ENCODE measurements at regions not wholly inside any gene's neighbourhood (a gene's known extent, or its start where the extent isn't known, plus 50 kb on each side); places are given as distances from the start of the nearest gene placed in this dataset.

- Histone ChIP-seq H4K5ac (ENCODE audit: low read depth, low read length) (peak overlapping the region; percentile 39; the same call in 1 of the 2 replicates), H3K4me3 (ENCODE audit: insufficient read depth, low read depth, low read length) (no peak overlapping the region), H3K14ac (replicated peaks; ENCODE audit: low read depth, low read length) (peak overlapping the region; percentile 80), H3K79me1 (ENCODE audit: low read depth in 1 of 2, low read length in 2 of 2) (no peaks in the 10 kb centered on the region), H2AFZ (replicated peaks; ENCODE audit: low read length, poor library complexity) (peak overlapping the region; percentile 53), H3K9ac (ENCODE audit: low read depth, low read length) (no peak overlapping the region), H3K18ac (ENCODE audit: low read depth, low read length) (peak overlapping the region; percentile 25; the same call in 1 of the 2 replicates), H2AK5ac (ENCODE audit: low read depth, low read length) (peak overlapping the region; percentile 20), H2AK9ac (replicated peaks; ENCODE audit: low read depth, low read length, poor library complexity) (peak overlapping the region; percentile 1), H2BK15ac (ENCODE audit: low read depth, low read length) (peak overlapping the region; percentile 6; the same call in 2 of the 3 replicates), H3K27me3 (ENCODE audit: control insufficient read depth, insufficient read depth, low read length) (no peaks in the 10 kb centered on the region), H2BK120ac (ENCODE audit: low read depth, low read length) (peak overlapping the region; percentile 60), H3K4ac (ENCODE audit: low read depth, low read length) (peak overlapping the region; percentile 17), H4K20me1 (ENCODE audit: insufficient read depth, low read length) (no peaks in the 10 kb centered on the region), H3K4me2 (ENCODE audit: low read depth, low read length) (no peak overlapping the region), H4K8ac (ENCODE audit: low read depth in 2 of 2, low read length in 2 of 2) (peak overlapping the region; percentile 20 to 35; a peak in 1 of 4 replicates), H2BK20ac (ENCODE audit: low read depth, low read length) (peak overlapping the region; percentile 76), H4K91ac (ENCODE audit: insufficient read depth, low read depth, low read length) (peak overlapping the region; percentile 63; the same call in 1 of the 2 replicates), H3K23ac (ENCODE audit: low read depth, low read length) (no peak overlapping the region), H3K56ac (ENCODE audit: extremely low read depth, insufficient read depth, low read length) (no peak overlapping the region), H3K36me3 (ENCODE audit: control insufficient read depth, insufficient read depth, low read length) (no peaks in the 10 kb centered on the region), H3K4me1 (ENCODE audit: control insufficient read depth, insufficient read depth, low read length) (peaks cover 9% of the 10 kb centered on the region; the same call in 1 of the 2 replicates), H3K9me1 (ENCODE audit: insufficient read depth, low read length) (peaks cover 13% of the 10 kb centered on the region), H3K9me3 (ENCODE audit: control insufficient read depth, insufficient read depth, low read length) (no peaks in the 10 kb centered on the region), H3K27ac (ENCODE audit: insufficient read depth, low read length) (no peak overlapping the region; the same call in 1 of the 2 replicates), H2BK5ac (ENCODE audit: low read depth, low read length, poor library complexity, severe bottlenecking) (peak overlapping the region; percentile 24)
- ChIA-PET POLR2A (ENCODE audit: unreplicated experiment) (no interaction called here), CTCF (no interaction called here)
- BruUV-seq (replicated peaks) = no TSS peak
- TF ChIP-seq ELK1 (IDR thresholded peaks at IDR 0.05; ENCODE audit: borderline replicate concordance, low read depth, low read length) (no peak), MAZ (IDR thresholded peaks at IDR 0.05; ENCODE audit: borderline replicate concordance, low read depth, low read length) (no peak), POLR2A (IDR thresholded peaks at IDR 0.05; ENCODE audit: low read depth, low read length) (no peak), FOS (IDR thresholded peaks at IDR 0.05; ENCODE audit: low read depth, low read length) (no peak), CEBPB (IDR thresholded peaks at IDR 0.05; ENCODE audit: low read depth, low read length) (no peak), MXI1 (IDR thresholded peaks at IDR 0.05; ENCODE audit: borderline replicate concordance, low read depth, low read length) (no peak), MAFK (IDR thresholded peaks at IDR 0.05; ENCODE audit: low read depth, low read length) (no peak), RAD21 (IDR thresholded peaks at IDR 0.05; ENCODE audit: low read length) (no peak), RCOR1 (IDR thresholded peaks at IDR 0.05; ENCODE audit: insufficient replicate concordance, low read length) (no peak), CHD1 (IDR thresholded peaks at IDR 0.05; ENCODE audit: low read depth, low read length) (no peak), SMC3 (IDR thresholded peaks at IDR 0.05; ENCODE audit: low read depth, low read length) (no peak), RFX5 (IDR thresholded peaks at IDR 0.05; ENCODE audit: low read depth, low read length) (no peak), CTCF (conservative IDR thresholded peaks at IDR 0.05; ENCODE audit: low read depth, low read length) (no peak), NFE2L2 (IDR thresholded peaks at IDR 0.05; ENCODE audit: low read depth, low read length) (no peak), USF2 (IDR thresholded peaks at IDR 0.05; ENCODE audit: low read depth, low read length) (no peak), BHLHE40 (IDR thresholded peaks at IDR 0.05; ENCODE audit: low read depth, low read length) (no peak)
- peak; percentile 67 for ATAC-seq (ENCODE audit: low read depth)
- dilution Hi-C loops (cut with HindIII; ENCODE audit: low sequenced_read_pairs, unreplicated experiment) = no loop called here
- intact Hi-C loops (cut with micrococcal nuclease) = no loop called here
- DNase-seq = no peak
- in situ Hi-C loops (cut with MboI; ENCODE audit: low sequenced_read_pairs) = loop anchor here (25.0 kb wide), 1 partner anchor 965 kb away; the partner anchor contains the start of gene PRIM2
- WGBS, 2 experiments (ENCODE audit: extremely low coverage in 2 of 2, insufficient read length in 1 of 2) = 100% methylated on average over 4 of the region's 4 CpGs; no CpG with 5 or more reads in 1 of the 2 experiments
Measured at GRCh38 chr6:56346958-56347357, 99.6 kb upstream of the COL21A1 start.

Data from IMR-90 (cell line).